CD4-positive, alpha-beta T cell (primary cell): ENCODE measurements at regions not wholly inside any gene's neighbourhood (a gene's known extent, or its start where the extent isn't known, plus 50 kb on each side); places are given as distances from the start of the nearest gene placed in this dataset.

Source experiments
- ATAC-seq: fragments of 200-7000 bp; cut with Tn5 transposase; one replicate; pipeline ENCODE4 v1.10.0; 2022; ENCODE audit warnings: mild to moderate bottlenecking; ENCODE audit not compliant: poor library complexity
- CTCF ChIA-PET: fragments of 350-600 bp; sonication (Branson Sonifier 250); formaldehyde crosslinking; loops from one replicate; lab custom pipeline; 2021; ENCODE audit warnings: antibody characterized with exemption, inconsistent platforms; lab: Charles Lee
- POLR2A ChIA-PET: fragments of 350-600 bp; sonication (Branson Sonifier 250); formaldehyde crosslinking; loops from one replicate; lab custom pipeline; 2021; ENCODE audit warnings: antibody characterized with exemption, inconsistent platforms; lab: Charles Lee
- DNase-seq, 14 experiments: peaks; one replicate each; pipeline ENCODE4 v3.0.0-alpha.2; 2013 to 2020; ENCODE audit warnings: mixed read lengths in 2 of 14
- H3K27ac ChIP-seq, 2 donors: one replicate each; pipeline versions ENCODE4 v1.5.1 to v1.7.0; 2013; ENCODE audit warnings: low read length in 2 of 2, low read depth in 1 of 2, mild to moderate bottlenecking in 1 of 2
- H3K27me3 ChIP-seq, 2 experiments: 1 replicate in 1 of 2; 2 replicates in 1 of 2; pipeline versions ENCODE4 v1.6.1 to v1.7.0; 2013; ENCODE audit warnings: low read length in 2 of 2, control low read depth in 1 of 2, mild to moderate bottlenecking in 1 of 2, moderate library complexity in 1 of 2; ENCODE audit not compliant: insufficient read depth in 2 of 2, control insufficient read depth in 1 of 2
- H3K36me3 ChIP-seq: one replicate; pipeline ENCODE4 v1.6.1; 2013; ENCODE audit warnings: low read length, control low read depth; ENCODE audit not compliant: insufficient read depth
- H3K4me1 ChIP-seq: one replicate; pipeline ENCODE4 v1.6.1; 2013; ENCODE audit warnings: low read length, control low read depth; ENCODE audit not compliant: insufficient read depth
- H3K4me3 ChIP-seq: one replicate; pipeline ENCODE4 v1.5.1; 2013; ENCODE audit warnings: mild to moderate bottlenecking, low read length, moderate library complexity
- H3K9me3 ChIP-seq, 2 experiments: 1 replicate in 1 of 2; 2 replicates in 1 of 2; pipeline versions ENCODE4 v1.6.1 to v1.7.0; 2013; ENCODE audit warnings: low read length in 2 of 2, mild to moderate bottlenecking in 2 of 2, control low read depth in 1 of 2, moderate library complexity in 1 of 2; ENCODE audit not compliant: control insufficient read depth in 1 of 2, insufficient read depth in 1 of 2
- H3K27ac Mint-ChIP-seq: one replicate; pipeline ENCODE4 v1.8.0; 2020; ENCODE audit warnings: mixed read lengths
- H3K27me3 Mint-ChIP-seq: one replicate; pipeline ENCODE4 v1.8.0; 2021; ENCODE audit warnings: mixed read lengths
- H3K36me3 Mint-ChIP-seq: one replicate; pipeline ENCODE4 v1.8.0; 2021; ENCODE audit warnings: low read depth, mixed read lengths
- H3K4me1 Mint-ChIP-seq: one replicate; pipeline ENCODE4 v1.8.0; 2021; ENCODE audit warnings: low read depth, mixed read lengths
- H3K4me3 Mint-ChIP-seq: one replicate; pipeline ENCODE4 v1.8.0; 2020; ENCODE audit warnings: mild to moderate bottlenecking, mixed read lengths
- H3K9me3 Mint-ChIP-seq: one replicate; pipeline ENCODE4 v1.8.0; 2020; ENCODE audit warnings: mixed read lengths
- intact Hi-C, 2 experiments: fragments of 100-400 bp; cut with DNase I in 1 of 2; cut with micrococcal nuclease in 1 of 2; formaldehyde crosslinking; loops; one replicate each; pipeline versions ENCODE4 v1.15.1 to v1.9.0; 2023 to 2025; cut with DNase I, micrococcal nuclease
- TF ChIP-seq, protein P1 (sequence below): fragments of 200-600 bp; IDR thresholded peaks from one replicate; pipeline ENCODE4 v1.8.0; 2022; ENCODE audit warnings: antibody characterized with exemption, mild to moderate bottlenecking

DNA sequence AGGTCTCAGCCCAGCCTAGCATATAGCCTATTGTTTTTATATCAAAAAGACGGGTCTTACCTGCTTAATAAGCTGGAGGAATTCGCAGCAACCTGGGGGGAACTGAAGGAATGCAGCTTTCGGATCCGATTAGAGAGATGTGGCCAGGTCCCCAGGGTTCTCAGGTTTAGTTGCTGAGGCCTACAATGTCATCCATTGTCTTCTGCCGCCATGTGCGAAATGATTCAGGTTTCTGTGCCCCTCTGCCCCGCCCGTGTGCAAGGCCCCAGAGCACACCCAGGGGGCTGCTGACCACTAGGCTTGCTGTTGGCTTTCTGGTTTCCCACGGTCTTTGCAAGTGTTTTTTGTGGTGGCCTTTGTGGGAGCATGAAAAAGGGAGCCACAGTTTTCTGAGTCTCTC is 154.5 kb upstream of the TBX3 start:
- TF ChIP-seq, protein P1, sequence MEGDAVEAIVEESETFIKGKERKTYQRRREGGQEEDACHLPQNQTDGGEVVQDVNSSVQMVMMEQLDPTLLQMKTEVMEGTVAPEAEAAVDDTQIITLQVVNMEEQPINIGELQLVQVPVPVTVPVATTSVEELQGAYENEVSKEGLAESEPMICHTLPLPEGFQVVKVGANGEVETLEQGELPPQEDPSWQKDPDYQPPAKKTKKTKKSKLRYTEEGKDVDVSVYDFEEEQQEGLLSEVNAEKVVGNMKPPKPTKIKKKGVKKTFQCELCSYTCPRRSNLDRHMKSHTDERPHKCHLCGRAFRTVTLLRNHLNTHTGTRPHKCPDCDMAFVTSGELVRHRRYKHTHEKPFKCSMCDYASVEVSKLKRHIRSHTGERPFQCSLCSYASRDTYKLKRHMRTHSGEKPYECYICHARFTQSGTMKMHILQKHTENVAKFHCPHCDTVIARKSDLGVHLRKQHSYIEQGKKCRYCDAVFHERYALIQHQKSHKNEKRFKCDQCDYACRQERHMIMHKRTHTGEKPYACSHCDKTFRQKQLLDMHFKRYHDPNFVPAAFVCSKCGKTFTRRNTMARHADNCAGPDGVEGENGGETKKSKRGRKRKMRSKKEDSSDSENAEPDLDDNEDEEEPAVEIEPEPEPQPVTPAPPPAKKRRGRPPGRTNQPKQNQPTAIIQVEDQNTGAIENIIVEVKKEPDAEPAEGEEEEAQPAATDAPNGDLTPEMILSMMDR: no peak
- Histone ChIP-seq H3K4me1 (no peaks in the 10 kb centered on the region), H3K4me3 (no peak overlapping the region), H3K27ac (no peak overlapping the region), H3K27me3 (peaks cover 0 to 2% of the 10 kb centered on the region in 2 experiments), H3K36me3 (no peaks in the 10 kb centered on the region), H3K9me3 (peaks cover 4 to 12% of the 10 kb centered on the region in 2 experiments)
- intact Hi-C loops: no loop called here
- DNase-seq: no peak
- H3K27me3 Mint-ChIP-seq: no peaks in the 10 kb centered on the region
- CTCF ChIA-PET: no interaction called here
- no peak overlapping the region for H3K27ac Mint-ChIP-seq
- POLR2A ChIA-PET: no interaction called here
- no peak for ATAC-seq
- H3K9me3 Mint-ChIP-seq: no peaks in the 10 kb centered on the region
- no peaks in the 10 kb centered on the region for H3K36me3 Mint-ChIP-seq
- H3K4me1 Mint-ChIP-seq: no peaks in the 10 kb centered on the region
- H3K4me3 Mint-ChIP-seq: no peak overlapping the region

DNA sequence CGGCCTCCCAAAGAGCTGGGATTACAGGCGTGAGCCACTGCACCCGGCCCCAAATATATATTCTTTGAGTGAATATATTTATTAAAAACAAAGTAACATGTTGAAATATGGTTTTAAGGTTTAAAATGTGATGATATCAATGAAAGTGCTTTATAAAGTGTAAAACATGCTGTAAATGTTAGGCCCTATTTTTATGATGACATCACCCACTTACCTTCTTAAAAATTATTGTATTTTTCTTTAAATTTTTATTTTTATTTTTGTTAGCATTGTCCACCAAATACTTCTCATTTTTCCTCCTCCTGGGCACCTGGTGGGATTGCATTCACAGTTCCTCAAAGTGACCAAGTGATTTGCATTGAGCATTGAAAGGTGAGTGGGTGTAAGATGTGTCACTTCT is 152.6 kb upstream of the TBX3 start:
- CTCF ChIA-PET: no interaction called here
- H3K4me3 Mint-ChIP-seq: no peak overlapping the region
- no peaks in the 10 kb centered on the region for H3K9me3 Mint-ChIP-seq
- no peak overlapping the region for H3K27ac Mint-ChIP-seq
- POLR2A ChIA-PET: no interaction called here
- no peak overlapping the region for H3K27ac ChIP-seq
- H3K36me3 Mint-ChIP-seq: no peaks in the 10 kb centered on the region
- no peaks in the 10 kb centered on the region for H3K27me3 ChIP-seq
- H3K4me3 ChIP-seq: no peak overlapping the region
- no peaks in the 10 kb centered on the region for H3K4me1 Mint-ChIP-seq
- DNase-seq (no peak), ATAC-seq (no peak)
- peaks cover 4 to 12% of the 10 kb centered on the region in 2 experiments for H3K9me3 ChIP-seq
- H3K4me1 ChIP-seq: no peaks in the 10 kb centered on the region
- TF ChIP-seq, protein P1: no peak
- no peaks in the 10 kb centered on the region for H3K27me3 Mint-ChIP-seq
- intact Hi-C loops: no loop called here
- no peaks in the 10 kb centered on the region for H3K36me3 ChIP-seq

DNA sequence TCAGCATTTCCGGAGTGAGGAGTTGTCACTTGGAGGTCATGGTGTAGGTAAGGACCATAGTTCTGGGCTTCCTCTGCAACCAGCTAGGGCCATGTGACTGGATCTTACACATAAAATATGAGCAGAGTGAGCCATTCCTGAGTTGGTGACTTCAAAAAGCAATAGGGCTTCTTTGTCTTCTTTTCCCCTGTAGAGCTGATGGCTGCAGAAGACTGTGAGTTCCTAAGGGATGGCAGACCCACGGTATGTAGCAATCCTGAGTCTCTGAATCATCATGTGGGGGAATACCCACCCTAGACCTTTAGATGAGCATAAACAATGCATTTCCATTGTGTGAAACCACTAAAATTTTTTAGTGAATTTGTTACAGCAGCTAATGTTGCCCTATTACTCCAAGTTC is 151.1 kb upstream of the TBX3 start:
- Mint-ChIP-seq H3K4me1 (no peaks in the 10 kb centered on the region), H3K4me3 (no peak overlapping the region), H3K27ac (no peak overlapping the region), H3K27me3 (no peaks in the 10 kb centered on the region), H3K9me3 (no peaks in the 10 kb centered on the region), H3K36me3 (no peaks in the 10 kb centered on the region)
- ChIA-PET CTCF (no interaction called here), POLR2A (no interaction called here)
- DNase-seq (peak in 1 of 14 experiments; percentile 2), ATAC-seq (no peak)
- TF ChIP-seq, protein P1: no peak
- no peak overlapping the region for H3K27ac ChIP-seq
- H3K27me3 ChIP-seq: no peaks in the 10 kb centered on the region
- peaks cover 4 to 12% of the 10 kb centered on the region in 2 experiments for H3K9me3 ChIP-seq
- intact Hi-C loops: no loop called here
- no peak overlapping the region for H3K4me3 ChIP-seq
- H3K4me1 ChIP-seq: no peaks in the 10 kb centered on the region
- no peaks in the 10 kb centered on the region for H3K36me3 ChIP-seq
